ENCODE measurements at regions not wholly inside any gene's neighbourhood (a gene's known extent, or its start where the extent isn't known, plus 50 kb on each side); places are given as distances from the start of the nearest gene placed in this dataset.
"Not testable (repeated sequence)": the region's sequence is repeated elsewhere in the genome, so short reads cannot be mapped to it uniquely, and the experiment has no call there.

DNA sequence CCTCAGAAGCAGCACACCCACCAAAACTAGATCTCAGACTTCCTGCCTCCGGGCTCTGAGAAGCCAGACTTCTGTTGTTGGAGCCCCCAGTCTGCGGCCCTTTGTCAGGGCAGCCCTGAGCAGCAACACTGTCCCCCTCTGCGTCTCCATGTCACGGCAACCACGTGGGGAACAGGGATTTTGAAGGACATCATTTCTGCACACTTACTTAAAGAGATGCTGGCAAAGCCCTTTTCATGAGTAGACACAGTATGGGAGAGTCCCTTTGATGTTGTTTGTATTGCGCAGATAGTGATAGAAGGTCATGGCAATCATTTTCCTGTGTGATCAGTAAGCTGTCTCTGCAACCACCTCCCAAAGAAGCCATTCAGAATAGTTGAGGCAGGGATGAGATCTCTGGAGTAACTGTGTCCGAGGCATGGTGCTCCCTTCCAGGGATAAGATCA, 69.1 kb upstream of the ID2 start:
- DNase-seq: no peak

DNA sequence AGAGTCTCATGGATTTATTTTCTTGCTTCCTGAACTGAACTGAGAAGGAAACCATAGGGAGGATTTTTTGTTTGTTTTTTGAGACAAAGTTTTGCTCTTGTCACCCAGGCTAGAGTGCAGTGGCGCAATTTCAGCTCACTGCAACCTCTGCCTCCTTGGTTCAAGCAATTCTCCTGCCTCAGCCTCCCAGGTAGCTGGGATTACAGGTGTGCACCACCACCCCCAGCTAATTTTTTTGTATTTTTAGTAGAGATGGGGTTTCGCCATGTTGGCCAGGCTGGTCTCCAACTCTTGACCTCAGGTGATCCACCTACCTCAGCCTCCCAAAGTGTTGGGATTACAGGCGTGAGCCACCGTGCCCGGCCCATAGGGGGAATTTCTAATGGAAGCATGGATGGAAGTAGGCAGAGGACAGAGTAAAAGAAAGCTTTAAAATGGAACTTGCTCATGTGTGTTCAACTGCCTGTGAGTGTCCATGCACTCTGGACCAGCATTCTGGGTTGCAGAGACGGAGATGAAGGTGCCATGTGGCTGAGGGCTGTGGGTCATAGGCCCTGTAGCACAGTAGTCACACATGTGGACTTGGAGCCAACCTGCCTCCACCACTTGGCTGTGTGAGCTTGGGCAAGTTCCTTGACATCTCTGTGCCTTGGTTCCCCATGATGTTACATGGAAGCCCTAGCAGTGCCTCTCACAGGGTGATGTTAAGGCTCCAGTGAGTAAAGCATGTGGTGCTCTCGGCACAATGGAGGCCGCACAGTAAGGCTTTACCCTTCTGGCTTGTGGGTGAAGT, 68.5 kb upstream of the ID2 start:
- DNase-seq: not testable (repeated sequence)

DNA sequence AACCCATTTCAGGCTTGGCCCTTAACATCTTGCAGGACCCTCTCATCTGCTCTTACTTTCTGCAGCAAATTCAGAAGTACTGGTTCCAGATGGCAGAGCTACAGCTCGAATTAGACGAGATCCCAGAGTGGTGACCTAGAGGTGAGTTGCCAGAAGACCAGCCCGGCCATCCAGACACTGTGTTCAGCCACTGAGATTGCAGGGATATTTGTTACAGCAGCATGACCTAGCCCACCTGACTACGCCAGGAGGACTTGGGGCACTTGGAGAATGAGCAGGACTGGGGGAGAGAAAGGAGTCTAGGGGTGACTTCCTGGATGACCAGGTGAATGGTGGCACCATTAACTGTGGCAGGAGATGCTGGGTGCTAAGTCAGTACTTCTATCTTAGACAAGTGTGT, 67.2 kb upstream of the ID2 start:
- DNase-seq: no peak

DNA sequence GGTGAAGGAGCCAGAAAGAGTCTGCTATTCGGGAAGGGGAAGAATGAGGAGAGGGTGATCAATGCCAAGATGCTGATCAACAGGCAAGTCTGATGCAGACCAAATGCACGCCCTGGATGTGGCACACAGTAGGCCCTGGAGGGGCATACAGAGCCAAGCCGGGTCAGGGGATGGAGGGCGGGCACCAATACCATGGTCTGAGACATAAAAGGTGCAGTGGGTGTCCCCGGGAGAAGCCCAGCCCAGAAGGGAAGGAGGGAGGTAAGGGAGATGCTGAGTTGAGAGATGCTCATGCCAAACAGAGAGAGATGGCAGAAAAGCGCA, 66.6 kb upstream of the ID2 start:
- no peak for DNase-seq

DNA sequence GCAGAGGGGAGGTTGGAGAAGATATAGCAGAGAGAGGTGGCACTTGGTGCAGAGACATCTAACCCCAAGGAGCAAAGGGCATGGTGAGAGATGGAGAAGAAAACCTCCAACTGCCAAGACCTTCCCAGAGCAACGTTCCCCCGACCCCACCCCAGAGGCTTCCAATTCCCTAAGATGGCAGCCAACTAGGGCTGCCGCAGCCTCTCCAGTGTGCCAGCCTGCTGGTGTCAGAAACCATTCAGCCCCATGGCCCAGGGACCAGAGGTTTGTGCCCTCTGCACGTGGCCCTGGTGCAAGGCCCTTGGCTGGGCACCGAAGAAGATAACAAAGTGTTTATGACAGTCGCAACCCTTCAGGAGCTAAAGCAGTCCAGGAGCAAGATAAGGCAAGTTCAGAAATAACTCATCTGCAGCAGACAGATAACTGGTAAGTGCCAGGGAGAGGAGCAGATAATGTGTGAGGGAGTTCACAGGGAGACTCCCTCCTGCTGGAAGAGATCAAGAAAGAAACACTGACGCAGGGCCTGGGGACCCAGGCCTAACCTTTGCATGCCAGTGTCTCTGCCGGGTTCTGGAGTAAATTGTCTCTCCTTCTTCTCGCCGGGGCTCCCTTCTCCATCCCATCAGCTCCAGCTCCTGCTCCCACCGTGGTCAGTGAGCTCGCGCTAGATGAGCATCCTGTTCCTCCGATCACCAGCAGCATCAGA, 66.1 kb upstream of the ID2 start:
- no peak for DNase-seq

DNA sequence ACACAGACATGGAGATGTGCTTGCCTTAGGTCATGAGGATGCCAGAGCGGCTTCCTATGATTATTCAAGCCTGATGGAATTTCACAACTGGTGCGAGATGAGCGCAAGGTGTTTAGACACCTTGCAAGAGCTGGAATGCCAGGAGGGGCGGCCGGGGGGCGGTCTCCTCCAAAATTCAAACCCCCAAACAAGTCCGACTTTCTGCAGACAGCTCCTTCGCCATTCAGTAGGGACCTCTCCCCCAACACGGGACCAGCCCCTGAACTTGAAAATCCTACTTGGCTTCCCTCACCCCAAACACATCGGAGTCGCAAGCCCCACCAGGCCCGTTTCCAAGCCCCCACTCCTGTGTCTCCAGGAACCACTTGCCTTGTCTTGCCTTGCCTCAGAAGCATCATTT, 64.8 kb upstream of the ID2 start:
- DNase-seq: no peak

DNA sequence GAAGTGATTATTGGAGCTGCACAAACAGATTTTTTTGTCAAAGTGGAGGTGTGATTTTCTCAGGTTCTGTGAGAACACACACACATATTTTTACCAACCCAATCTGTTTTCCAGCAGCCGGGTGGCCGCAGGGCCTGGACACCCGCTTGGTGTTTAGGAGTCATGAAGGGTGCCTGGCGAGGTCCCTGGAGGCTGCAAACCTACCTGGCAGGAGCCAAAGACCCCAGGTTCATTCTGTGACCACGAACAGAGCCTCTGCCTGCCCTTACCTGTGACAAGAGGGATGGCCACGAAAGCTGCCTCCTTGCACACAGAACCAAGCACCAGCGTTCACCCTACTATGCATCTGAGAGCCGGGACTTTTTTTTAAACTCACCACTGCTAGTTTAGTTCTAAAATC, 64.3 kb upstream of the ID2 start:
- DNase-seq: no peak

DNA sequence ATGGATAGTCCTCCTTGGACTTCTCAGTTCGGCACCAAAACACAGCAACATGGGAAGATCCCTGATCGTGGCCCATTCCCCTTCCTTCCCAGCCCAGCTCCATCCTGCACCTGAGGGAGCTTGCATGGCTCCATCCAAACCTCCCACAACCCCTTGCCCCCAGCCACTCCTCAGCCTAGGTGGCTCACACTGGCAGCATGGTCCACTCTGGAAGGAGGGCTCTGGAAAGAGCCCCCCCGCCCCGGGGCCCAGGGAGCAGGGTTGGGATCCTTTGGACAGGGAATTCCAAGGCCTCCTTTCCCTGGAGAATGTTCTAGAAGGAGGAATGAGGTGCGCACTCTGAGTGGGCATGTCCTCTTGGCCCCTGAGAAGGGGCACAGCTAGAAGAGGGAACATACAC, 62.8 kb upstream of the ID2 start:
- DNase-seq: no peak

DNA sequence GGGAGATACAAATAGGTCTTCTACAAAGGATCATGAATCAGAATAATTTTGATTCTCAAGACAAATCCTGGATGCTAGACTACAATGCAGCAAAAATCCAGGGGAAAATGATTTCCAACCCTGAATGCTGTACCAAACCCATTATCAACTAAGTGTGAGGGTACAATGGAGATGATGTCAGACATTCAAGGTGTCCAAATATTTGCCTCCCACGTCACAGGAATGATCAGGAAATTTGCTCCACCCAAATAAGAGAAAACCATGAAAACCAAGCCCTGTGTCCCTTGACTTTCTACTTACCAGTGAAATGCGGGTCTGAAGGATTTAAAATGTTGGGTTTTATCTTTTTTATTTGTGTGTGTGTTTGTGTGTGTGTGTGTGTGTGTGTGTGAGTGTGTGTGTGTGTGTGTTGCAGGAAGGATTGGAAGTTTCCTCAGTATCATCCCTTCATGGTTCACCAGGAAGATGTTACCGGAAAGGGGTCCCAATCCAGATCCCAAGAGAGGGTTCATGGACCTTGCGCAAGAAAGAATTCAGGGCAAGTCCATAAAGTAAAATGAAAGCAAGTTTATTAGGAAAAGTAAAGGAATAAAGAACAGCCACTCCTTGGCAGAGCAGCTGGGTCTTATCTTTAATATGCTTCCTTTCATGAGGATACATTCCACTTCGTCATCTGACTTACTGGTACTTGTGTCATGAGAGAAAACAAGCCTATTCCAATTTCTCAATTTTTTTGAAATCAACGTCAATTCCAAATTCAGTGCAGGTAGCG, 61.1 kb upstream of the ID2 start:
- DNase-seq: no peak

DNA sequence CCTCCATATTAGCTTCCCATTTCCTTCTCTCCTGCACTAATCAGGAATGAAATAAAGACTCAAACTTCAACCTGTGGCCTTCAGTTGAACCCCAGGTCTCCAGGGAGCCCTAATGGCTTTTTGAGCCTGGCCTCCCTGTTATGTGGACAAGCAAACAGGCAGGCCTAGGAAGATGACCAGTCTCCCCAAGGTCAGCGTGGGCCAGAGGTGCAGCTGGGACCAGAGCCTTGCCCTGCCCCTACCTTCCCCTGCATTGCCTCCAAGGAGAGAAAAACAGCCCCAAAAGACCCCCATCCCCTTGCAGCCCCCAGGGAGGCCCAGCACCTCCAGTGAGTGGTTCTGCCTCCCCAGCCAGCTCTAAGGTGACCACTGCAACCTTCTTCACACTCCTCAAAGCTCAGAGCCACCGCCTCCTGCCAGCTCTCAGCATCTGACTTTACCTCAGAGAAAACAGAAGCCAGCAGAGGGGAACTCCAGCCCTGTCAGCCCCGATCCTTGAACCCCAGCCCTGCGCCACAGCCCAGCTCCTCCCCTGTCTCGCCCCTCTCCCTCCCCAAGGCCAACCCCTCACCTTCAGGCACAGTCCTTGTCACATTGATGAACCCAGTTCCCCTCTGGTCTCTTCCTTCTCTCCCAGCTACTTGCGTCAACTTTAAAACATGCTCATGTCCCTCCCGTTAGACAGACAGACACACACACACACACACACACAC, 59.5 kb upstream of the ID2 start:
- no peak for DNase-seq

DNA sequence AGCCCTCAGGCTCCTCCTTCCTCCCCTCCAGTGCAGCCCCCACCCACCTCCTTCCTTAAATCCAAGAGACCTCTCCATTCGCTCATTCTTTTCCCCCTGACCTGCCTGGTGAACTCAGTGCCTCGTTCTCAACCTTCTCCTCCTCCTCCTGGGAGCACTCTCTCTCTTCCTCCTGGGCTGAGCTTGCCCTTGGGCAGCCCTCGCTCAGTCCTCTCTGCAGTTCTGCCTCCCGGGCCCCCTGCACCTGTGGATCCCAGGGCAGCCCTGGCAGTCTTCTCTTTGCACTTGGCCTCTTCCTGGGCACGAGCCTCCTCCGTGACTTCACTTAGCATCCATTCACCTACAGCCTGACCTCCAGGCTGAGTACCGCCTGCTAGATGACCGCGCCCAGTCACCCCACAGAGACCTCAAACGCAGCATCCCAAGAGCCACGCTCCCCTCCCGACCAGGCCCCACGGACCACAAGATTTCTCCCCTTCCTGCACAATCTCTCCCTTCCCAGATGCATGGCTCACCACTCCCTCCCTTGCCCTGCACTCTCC, 58.9 kb upstream of the ID2 start:
- no peak for DNase-seq

DNA sequence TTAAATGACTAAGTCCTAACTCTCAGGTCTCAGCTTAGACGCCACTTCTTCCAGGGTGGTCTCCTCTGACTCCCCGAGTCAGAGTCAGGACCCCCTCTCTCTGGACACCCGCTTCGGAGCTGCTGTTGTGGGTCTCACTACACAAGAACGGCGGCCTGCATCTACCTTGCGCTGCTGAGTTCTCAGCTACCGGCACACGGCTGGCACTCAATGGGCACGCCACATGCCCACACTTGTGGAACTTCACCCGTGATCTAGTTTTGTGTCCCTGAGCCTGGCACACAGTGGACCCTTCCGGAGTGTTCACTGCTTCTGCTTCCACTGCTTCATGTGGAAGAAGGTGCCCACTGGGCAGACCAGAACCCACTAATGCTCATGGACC, 58.3 kb upstream of the ID2 start:
- DNase-seq: no peak

DNA sequence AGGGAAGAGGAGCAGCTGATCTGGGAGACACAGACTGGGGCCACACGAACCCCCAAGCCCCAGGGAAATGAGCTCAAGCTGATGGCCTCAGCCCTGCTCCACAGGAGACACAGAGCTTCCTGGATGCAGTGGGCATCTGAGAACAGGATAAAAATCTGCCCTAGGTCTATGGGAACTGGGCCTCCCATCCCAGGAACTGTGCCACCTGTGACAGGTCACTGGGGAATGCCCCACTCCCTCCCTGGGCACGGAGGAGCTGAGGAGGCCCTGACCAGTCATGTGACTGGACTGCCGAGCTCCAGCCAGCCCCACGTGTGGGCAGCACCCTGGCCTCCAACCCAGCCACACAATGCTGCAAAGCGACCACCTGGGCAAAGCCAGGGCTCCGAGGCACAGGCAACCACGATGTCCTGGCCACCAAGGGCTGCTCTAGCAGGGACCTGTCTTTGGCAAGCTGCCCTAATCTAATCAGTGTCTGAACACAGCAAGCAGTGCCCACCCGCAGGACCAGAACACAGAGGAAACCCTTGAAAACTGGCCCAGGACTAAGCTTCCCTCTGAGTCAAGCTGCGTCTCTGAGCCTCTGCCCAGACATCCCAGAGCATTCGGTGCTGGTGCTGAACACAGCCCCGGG, 57.8 kb upstream of the ID2 start:
- no peak for DNase-seq

DNA sequence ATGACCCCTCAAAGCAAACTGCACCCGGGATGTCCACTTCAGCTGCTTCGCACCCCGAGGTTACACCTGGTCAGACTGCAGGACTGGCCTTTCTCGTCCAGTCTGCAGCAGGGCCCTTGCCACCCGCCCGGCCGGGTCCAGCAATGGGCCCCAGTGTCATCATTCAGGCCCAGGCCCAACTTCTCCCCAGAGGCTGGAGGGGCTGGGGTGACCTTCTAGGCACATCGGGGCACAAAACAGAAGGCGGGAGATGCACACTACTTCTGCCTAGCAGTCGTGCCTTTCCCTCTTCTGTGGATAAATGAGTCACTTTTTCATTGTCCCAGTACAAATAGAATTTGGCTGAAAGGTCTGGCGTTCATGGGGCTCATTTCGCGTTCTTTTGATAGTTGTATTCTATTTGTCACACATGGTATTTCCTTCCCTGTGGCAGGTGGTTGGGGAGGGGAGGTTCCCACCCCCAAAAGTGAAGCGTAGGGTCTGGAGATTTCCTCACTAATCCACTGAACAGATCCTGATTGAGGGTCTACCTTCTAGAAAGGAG, 56.9 kb upstream of the ID2 start:
- no peak for DNase-seq

DNA sequence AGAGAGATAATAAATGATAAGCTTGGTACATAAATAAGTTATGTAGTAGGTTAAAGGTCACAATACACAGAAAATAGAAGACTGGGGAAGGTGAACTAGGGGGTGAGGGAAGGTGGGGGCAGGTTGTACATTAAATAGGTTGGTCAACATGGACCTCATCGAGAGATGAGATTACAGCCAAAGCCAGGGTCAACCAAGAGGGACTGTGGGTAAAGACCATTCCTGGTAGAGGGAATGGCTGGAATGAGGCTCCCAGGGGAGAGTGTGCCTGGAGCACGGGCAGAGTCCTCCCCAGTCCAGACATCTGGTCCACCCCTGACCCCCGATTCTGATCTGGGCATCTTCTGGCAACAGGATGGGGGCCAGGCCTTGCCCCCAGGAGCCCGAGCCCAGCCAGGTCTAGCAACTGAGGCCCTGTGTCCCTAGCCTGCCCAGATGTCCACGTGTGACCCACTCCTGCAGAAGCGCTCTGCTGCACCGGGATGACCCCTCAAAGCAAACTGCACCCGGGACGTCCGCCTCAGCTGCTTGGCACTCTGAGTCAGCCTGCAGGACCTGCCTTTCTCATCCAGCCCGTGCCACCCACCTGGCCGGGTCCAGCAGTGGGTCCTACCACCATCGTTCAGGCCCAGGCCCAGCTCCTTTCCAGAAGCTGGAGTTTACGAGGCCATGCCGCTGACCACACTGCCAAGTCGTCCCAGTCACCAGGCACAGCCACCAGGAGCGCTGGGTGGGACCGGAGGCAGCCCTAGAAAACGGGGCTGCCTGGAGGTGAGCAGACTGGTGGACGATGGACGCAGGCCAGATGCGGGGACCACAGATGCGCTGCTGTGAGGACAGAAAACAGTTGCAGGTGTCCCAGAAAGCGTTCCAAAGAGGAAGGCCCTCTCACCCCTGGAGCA, 56.2 kb upstream of the ID2 start:
- DNase-seq: no peak

DNA sequence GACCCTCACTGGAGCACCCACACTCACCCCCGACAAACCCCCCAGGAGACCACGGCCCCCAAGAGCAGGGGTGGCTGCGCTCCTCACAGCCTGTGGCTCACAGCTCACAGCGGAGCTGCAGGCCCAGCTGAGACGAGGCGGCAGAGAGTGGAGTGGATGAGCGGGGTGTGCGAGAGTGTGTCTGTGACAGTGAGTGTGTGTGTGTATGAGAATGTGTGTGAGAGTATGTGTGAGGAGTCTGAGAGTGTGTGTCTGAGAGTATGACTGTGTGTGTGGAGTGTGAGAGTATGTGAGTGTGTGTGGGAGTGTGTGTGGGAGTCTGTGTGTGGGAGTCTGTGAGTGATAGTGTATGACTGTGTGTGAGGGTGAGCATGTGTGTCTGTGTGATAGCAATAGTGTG, 55.3 kb upstream of the ID2 start:
- no peak for DNase-seq

DNA sequence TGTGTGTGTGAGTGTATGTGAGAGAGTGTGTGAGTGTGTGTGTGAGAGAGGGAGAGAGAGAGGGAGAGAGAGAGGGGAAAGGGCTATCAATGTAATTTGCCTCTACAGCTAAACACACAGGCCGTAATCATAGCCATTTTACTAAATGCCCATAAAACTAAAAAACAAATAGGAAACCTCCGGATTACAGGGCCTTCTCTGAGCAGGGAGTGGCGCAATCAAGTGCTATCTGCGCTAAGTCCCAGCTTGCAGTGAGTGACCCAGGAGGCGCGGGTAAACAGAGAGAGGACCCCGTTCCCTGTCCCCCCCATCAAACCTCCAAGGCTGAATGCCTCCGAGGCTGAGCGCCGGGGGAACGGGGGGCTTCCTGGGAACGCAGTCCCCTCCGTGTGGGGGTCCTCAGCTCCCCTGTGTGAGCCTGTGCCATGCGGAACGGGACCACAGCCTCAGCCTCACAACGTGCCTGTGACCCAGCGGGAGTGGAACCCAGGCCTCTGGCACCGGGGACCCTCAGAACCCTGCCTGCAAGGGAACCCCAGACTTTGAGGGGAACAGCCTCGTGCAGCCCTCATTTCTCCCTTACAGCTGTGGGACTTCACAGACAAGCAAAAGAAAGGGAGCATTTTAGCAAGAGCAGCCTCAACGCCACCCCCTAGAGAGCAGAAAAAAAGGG, 54.7 kb upstream of the ID2 start:
- no peak for DNase-seq

DNA sequence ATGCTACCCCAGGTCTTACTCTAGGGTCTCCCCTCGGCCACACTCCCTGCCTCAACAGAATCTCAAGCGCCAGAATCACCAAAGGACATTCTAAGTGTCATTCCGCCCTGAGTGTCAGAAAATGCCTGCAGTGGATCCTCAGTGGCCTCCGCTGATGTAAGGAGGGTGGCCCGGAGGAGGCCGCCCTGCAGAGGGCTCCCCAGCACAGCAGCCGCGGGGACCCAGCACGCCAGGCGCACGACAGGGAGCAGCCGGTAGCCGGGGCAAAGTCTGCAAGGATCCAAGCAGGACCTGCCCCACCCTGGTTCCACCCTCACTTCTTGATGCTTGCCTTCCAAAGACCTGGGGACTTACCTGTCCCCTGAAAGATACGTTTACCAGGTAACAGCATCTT, 54.2 kb upstream of the ID2 start:
- DNase-seq: no peak

DNA sequence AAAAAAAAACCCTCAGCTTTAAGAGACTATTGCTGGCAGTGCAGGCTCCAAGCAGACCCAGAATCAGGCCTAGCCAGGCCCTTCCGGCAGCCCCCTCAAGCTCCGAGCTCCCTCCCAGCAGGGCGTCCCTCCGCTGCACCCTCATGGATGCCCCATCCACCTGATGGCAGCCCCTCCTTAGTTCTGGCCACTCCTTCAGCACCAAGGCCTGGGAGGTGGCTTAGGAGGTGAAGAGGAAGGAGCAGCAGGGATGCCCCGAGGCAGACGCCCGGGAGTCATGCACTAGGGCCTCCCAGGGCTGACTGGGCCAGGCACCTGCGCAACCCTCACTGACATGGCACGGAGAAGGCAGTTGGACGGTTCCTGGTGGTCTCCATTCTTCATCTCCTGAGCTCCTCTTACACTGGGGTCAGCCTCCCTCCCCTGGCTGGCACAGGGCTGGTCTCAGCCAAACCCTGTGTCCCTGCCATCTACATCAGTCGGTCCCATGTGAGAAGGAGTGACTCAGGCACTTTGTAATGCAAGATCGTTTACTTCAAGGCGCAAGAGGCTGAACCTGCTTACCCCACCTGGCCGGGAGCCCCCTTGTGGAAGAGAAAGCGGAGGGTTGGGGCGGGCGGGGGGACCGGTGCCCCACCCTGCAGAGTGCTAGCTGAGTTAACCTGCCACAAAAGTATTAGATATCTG, 53.5 kb upstream of the ID2 start:
- no peak for DNase-seq

DNA sequence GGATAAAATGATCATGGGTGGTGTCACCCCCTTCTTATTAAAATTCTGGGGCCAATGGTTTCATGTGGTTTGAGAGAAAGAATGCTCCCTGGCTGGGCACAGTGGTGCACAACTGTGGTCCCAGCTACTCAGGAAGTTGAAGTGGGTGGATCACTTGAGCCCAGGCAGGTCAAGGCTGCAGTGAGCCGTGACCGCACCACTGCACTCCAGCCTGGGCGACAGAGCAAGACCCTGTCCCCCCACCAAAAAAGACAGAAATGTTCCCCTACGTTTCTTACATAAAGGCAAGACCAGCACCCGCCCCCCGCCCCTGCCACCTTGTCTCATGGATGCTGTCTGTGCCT, 53.0 kb upstream of the ID2 start:
- DNase-seq: no peak

Measured in activated CD4-positive, alpha-beta T cell treated with anti-CD3 and anti-CD28 coated beads, Interleukin-2, amount 50 U/mL, for 1 hour (primary cell).